Activated naive CD8-positive, alpha-beta T cell (primary cell): ENCODE measurements at regions not wholly inside any gene's neighbourhood (a gene's known extent, or its start where the extent isn't known, plus 50 kb on each side); places are given as distances from the start of the nearest gene placed in this dataset.

Experiments used
- H3K27ac Mint-ChIP-seq: one replicate; pipeline ENCODE4 v1.8.0; 2021; ENCODE audit warnings: mixed read lengths
- H3K27me3 Mint-ChIP-seq: one replicate; pipeline ENCODE4 v1.8.0; 2021; ENCODE audit warnings: mixed read lengths
- H3K36me3 Mint-ChIP-seq: one replicate; pipeline ENCODE4 v1.8.0; 2021; ENCODE audit warnings: mixed read lengths
- H3K4me1 Mint-ChIP-seq: one replicate; pipeline ENCODE4 v1.8.0; 2021; ENCODE audit warnings: low read depth, mixed read lengths
- H3K4me3 Mint-ChIP-seq: one replicate; pipeline ENCODE4 v1.8.0; 2021; ENCODE audit warnings: mild to moderate bottlenecking, mixed read lengths
- H3K9me3 Mint-ChIP-seq: one replicate; pipeline ENCODE4 v1.8.0; 2021; ENCODE audit warnings: low read depth, mixed read lengths

GRCh38 chr22:25369041-25369440, 149.6 kb downstream of the CRYBB2 start:
- no peaks in the 10 kb centered on the region for H3K9me3 Mint-ChIP-seq
- H3K4me3 Mint-ChIP-seq, result no peak overlapping the region
- H3K27me3 Mint-ChIP-seq, result no peaks in the 10 kb centered on the region
- H3K27ac Mint-ChIP-seq, result no peak overlapping the region
- H3K4me1 Mint-ChIP-seq, result peaks cover 2% of the 10 kb centered on the region
- H3K36me3 Mint-ChIP-seq, result peaks cover 2% of the 10 kb centered on the region

DNA sequence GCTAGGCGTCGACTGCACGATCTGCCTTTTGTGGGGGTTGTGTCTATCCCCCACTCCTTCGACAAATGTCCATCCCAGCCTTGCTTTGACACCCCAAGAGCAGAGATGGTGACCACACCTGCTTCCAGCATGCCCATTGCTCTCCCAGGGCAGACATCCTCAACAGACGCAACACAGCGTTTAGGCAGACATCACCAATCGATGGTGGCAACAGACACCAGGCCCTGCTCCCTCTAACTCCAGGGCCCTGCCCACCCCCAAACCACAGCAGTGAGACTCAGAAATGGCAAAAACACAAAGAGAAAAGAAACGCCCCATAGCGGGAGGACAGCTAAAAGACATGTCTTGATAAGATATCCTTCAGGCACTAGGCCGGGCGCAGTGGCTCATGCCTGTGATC, 150.9 kb downstream of the CRYBB2 start:
- Mint-ChIP-seq H3K9me3 (no peaks in the 10 kb centered on the region), H3K4me1 (peaks cover 2% of the 10 kb centered on the region), H3K27ac (no peak overlapping the region), H3K36me3 (peaks cover 2% of the 10 kb centered on the region), H3K27me3 (no peaks in the 10 kb centered on the region), H3K4me3 (no peak overlapping the region)

GRCh38 chr22:25372000-25372595, 152.7 kb downstream of the CRYBB2 start:
- H3K4me3 Mint-ChIP-seq, result no peak overlapping the region

DNA sequence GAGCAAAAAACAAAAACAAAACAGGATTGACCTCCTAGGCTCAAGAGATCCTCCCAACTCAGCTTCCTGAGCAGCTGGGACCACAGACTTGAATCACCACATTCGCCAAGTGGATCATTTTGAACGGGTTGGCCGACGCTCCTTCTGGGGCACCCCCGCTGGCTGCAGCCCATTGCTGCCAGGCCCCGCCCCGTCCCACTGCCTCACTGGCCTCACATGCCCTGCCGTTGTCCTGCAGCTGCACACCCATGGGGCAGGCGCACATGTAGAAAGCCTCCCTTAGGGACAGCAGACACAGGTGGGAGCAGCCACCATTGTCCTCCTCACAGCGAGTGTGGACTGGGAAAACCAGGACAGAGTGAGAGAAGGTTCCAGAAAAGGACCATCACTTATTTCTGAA, 154.5 kb downstream of the CRYBB2 start:
- Mint-ChIP-seq H3K27ac (no peak overlapping the region), H3K9me3 (no peaks in the 10 kb centered on the region), H3K27me3 (no peaks in the 10 kb centered on the region), H3K36me3 (peaks cover 2% of the 10 kb centered on the region), H3K4me3 (no peak overlapping the region), H3K4me1 (no peaks in the 10 kb centered on the region)

More at GRCh38 chr22:25372000-25372595, 152.7 kb downstream of the CRYBB2 start:
- Mint-ChIP-seq H3K9me3 (no peaks in the 10 kb centered on the region), H3K27ac (no peak overlapping the region), H3K4me1 (peaks cover 2% of the 10 kb centered on the region), H3K36me3 (peaks cover 4% of the 10 kb centered on the region), H3K27me3 (no peaks in the 10 kb centered on the region)

DNA sequence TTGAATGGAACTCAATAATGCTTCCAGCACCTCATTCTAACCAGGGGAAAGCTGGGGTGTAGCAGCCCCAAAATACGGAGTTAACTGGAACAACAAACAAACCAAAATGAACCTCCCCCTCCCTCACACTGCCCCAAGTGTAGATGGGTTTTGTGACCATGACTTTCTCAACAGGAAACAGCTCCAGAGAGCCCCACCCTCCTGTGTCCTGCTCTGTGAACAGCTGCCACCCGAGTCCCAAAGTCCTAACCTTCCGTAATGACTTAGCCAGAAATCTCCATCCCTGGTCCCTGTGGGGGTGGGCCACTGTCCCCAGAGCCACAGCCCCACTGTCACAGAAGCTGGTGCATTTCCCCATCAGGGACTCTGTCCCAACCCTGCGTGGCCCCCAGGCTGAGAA, 155.4 kb downstream of the CRYBB2 start:
- no peaks in the 10 kb centered on the region for H3K27me3 Mint-ChIP-seq
- no peaks in the 10 kb centered on the region for H3K9me3 Mint-ChIP-seq
- H3K4me1 Mint-ChIP-seq, result no peaks in the 10 kb centered on the region
- H3K27ac Mint-ChIP-seq, result no peak overlapping the region
- no peak overlapping the region for H3K4me3 Mint-ChIP-seq
- peaks cover 2% of the 10 kb centered on the region for H3K36me3 Mint-ChIP-seq

DNA sequence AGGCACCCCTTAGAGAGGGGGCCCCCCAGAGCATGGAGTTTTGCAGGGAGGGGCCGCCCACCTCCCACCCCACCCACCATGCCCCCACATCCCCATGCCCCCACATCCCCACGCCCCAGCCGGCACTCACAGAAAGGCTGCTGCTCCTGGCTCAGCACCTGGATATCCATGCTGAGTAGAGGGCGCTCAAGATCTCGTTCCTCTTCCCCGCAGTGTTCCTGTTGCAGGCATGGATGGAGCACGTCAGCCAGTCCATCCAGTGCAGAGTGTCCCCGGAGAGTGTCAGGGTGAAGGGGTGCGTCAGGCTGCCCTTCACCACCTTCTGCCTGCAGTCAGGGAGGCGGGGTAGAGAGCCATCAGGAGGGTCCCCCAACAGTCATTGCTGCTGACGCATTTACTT, 156.2 kb downstream of the CRYBB2 start:
- H3K27me3 Mint-ChIP-seq, result no peaks in the 10 kb centered on the region
- no peaks in the 10 kb centered on the region for H3K9me3 Mint-ChIP-seq
- no peak overlapping the region for H3K4me3 Mint-ChIP-seq
- no peaks in the 10 kb centered on the region for H3K4me1 Mint-ChIP-seq
- no peak overlapping the region for H3K27ac Mint-ChIP-seq
- peaks cover 2% of the 10 kb centered on the region for H3K36me3 Mint-ChIP-seq

- H3K36me3 Mint-ChIP-seq, result peaks cover 2% of the 10 kb centered on the region
- peaks cover 5% of the 10 kb centered on the region for H3K4me1 Mint-ChIP-seq
- H3K27ac Mint-ChIP-seq, result no peak overlapping the region
- no peaks in the 10 kb centered on the region for H3K27me3 Mint-ChIP-seq
- H3K4me3 Mint-ChIP-seq, result no peak overlapping the region
- no peaks in the 10 kb centered on the region for H3K9me3 Mint-ChIP-seq
These were observed 158.3 kb downstream of the CRYBB2 start for GRCh38 chr22:25377699-25378098.

DNA sequence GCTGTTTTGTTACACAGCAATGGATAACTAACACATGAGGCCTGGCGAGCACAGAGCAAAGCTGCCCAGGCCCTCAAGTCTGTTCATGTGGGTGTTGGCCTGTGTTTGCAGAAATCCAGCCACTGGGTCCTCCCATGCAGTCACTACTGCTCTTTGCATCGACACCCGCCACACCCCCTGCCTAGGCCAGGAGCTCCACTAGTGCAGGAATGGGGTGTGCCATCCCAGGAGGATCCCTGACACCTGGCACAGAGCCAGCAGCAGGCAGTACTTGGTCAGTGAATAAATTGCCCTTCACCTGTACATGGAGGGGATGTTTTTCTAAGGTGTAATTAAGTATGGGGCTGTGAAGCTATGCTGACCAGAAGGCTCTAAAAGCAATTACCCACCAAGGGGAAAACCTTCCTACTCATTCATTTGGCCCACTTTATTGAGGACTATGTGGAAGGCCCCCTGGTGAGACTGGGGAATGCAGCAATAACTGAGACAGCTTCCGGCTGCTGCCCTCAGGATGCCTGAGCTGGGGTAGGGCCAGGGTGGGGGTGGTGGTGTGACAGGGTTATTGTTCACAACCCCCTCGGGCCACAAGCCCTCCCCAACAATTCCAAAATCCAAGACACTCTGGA, 160.8 kb downstream of the CRYBB2 start:
- no peaks in the 10 kb centered on the region for H3K9me3 Mint-ChIP-seq

GRCh38 chr22:25382762-25383161, 163.3 kb downstream of the CRYBB2 start:
- Mint-ChIP-seq H3K27me3 (no peaks in the 10 kb centered on the region), H3K36me3 (no peaks in the 10 kb centered on the region), H3K4me1 (peaks cover 34% of the 10 kb centered on the region), H3K9me3 (no peaks in the 10 kb centered on the region), H3K4me3 (no peak overlapping the region), H3K27ac (no peak overlapping the region)

More for the DNA sequence above, 160.8 kb downstream of the CRYBB2 start:
- no peak overlapping the region for H3K4me3 Mint-ChIP-seq
- H3K27ac Mint-ChIP-seq, result no peak overlapping the region
- H3K36me3 Mint-ChIP-seq, result peaks cover 2% of the 10 kb centered on the region
- peaks cover 10% of the 10 kb centered on the region for H3K4me1 Mint-ChIP-seq
- H3K27me3 Mint-ChIP-seq, result no peaks in the 10 kb centered on the region

DNA sequence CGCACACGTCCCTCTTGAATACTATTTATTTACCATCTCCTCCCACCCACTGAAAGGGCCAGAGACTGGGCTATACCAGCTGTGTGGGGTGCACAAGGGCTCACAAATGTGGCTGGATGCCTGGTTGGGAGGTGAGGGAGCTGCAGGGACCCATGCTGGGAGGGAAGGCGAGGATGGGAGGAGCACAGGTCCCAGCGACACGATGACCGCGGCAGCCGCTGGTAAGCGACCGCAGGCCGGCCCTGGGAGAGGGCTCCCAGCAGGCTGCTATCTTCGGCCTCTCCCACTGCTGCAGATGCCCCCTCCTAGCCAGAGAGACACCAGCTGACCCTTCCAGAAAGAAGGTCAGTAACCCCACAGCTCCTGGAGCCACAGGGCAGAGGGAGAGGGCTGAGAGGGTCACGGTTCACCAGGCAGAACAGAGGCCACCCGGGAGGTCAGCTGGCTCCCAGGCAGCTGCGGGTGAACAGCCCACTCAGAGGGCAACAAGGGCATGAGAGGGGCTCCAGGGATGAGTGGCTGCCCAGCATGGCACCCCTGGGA, 163.9 kb downstream of the CRYBB2 start:
- Mint-ChIP-seq H3K4me1 (peaks cover 40% of the 10 kb centered on the region), H3K36me3 (no peaks in the 10 kb centered on the region), H3K9me3 (no peaks in the 10 kb centered on the region), H3K27me3 (no peaks in the 10 kb centered on the region), H3K4me3 (no peak overlapping the region), H3K27ac (no peak overlapping the region)

DNA sequence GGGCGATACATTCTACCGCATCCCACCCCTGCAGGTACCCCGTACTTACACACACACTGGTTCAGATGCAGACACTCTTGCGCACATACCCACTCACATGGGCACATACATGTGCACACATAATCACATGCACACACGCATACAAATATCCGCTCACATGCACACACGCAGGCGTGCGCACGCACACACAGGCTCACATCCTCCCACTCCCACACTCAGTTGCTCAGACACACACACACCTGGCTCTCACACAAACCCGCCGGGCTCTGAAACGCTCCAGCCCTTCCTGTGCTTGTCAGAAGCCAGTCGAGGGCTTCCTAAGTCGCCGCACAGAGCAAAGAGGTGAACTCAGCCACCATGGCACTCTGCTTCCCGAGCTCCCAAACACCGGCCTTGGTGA, 164.5 kb downstream of the CRYBB2 start:
- Mint-ChIP-seq H3K27me3 (no peaks in the 10 kb centered on the region), H3K27ac (no peak overlapping the region), H3K9me3 (no peaks in the 10 kb centered on the region), H3K4me1 (peaks cover 45% of the 10 kb centered on the region), H3K36me3 (no peaks in the 10 kb centered on the region), H3K4me3 (no peak overlapping the region)

DNA sequence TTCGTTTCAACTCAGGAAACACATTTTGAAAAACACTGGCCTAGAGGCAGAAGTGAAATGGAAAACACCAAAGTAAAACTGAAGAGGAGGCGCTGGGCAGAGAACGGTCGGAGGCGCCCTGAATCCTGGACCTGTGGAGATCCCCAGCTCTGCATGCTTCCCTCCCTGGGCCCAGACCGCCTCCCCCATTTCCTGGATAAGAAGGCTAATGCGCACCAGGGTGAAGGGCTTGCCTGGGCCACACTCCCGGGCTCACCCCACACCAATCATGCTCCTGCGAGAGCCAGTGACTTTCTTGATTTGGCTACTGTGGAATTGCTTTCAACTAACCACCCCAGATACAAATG, 167.1 kb downstream of the CRYBB2 start:
- H3K27me3 Mint-ChIP-seq, result no peaks in the 10 kb centered on the region
- peak overlapping the region; percentile 17 for H3K4me3 Mint-ChIP-seq
- H3K36me3 Mint-ChIP-seq, result no peaks in the 10 kb centered on the region
- no peaks in the 10 kb centered on the region for H3K9me3 Mint-ChIP-seq
- H3K27ac Mint-ChIP-seq, result no peak overlapping the region
- H3K4me1 Mint-ChIP-seq, result peaks cover 62% of the 10 kb centered on the region

- H3K27ac Mint-ChIP-seq, result no peak overlapping the region
- no peaks in the 10 kb centered on the region for H3K9me3 Mint-ChIP-seq
- H3K4me3 Mint-ChIP-seq, result no peak overlapping the region
- H3K36me3 Mint-ChIP-seq, result no peaks in the 10 kb centered on the region
- H3K27me3 Mint-ChIP-seq, result no peaks in the 10 kb centered on the region
- H3K4me1 Mint-ChIP-seq, result peaks cover 57% of the 10 kb centered on the region
These were observed 169.0 kb downstream of the CRYBB2 start for GRCh38 chr22:25388415-25388814.

GRCh38 chr22:25388866-25389540, 169.6 kb downstream of the CRYBB2 start:
- no peaks in the 10 kb centered on the region for H3K36me3 Mint-ChIP-seq
- H3K4me3 Mint-ChIP-seq, result peak overlapping the region; percentile 49
- H3K4me1 Mint-ChIP-seq, result peaks cover 59% of the 10 kb centered on the region
- no peaks in the 10 kb centered on the region for H3K27me3 Mint-ChIP-seq
- H3K9me3 Mint-ChIP-seq, result no peaks in the 10 kb centered on the region
- H3K27ac Mint-ChIP-seq, result no peak overlapping the region

GRCh38 chr22:25389541-25389919, 170.1 kb downstream of the CRYBB2 start:
- H3K36me3 Mint-ChIP-seq, result no peaks in the 10 kb centered on the region
- no peaks in the 10 kb centered on the region for H3K9me3 Mint-ChIP-seq
- no peaks in the 10 kb centered on the region for H3K27me3 Mint-ChIP-seq
- no peak overlapping the region for H3K27ac Mint-ChIP-seq
- H3K4me3 Mint-ChIP-seq, result no peak overlapping the region
- peaks cover 59% of the 10 kb centered on the region for H3K4me1 Mint-ChIP-seq
